H1 (cell line): ENCODE measurements at regions not wholly inside any gene's neighbourhood (a gene's known extent, or its start where the extent isn't known, plus 50 kb on each side); places are given as distances from the start of the nearest gene placed in this dataset.

Source experiments
- CTCF ChIA-PET: fragments of 300-600 bp; sonication (Branson Sonifier 250); formaldehyde crosslinking; loops from one replicate; lab custom pipeline; 2021; ENCODE audit not compliant: partially characterized antibody; lab: Charles Lee
- POLR2A ChIA-PET: fragments of 300-600 bp; sonication (Branson Sonifier 250); formaldehyde crosslinking; loops from one replicate; lab custom pipeline; 2021; ENCODE audit warnings: inconsistent platforms; ENCODE audit not compliant: partially characterized antibody; lab: Charles Lee
- DNase-seq, 2 experiments: peaks; one replicate each; pipeline versions ENCODE4 v3.0.0 to v3.0.0-alpha.2; 2010 to 2022; ENCODE audit warnings: low spot score in 2 of 2, low read depth in 1 of 2, mixed read lengths in 1 of 2
- FAIRE-seq: peaks from 2 replicates; lab custom pipeline; 2011; peaks lifted over from hg19 to GRCh38; lab: Jason Lieb, UNC
- H2AFZ ChIP-seq: 2 replicates; pipeline ENCODE4 v1.8.1; 2012; ENCODE audit warnings: low read length, inconsistent platforms
- H2AK5ac ChIP-seq: 2 replicates; pipeline ENCODE4 v1.6.1; 2013; ENCODE audit warnings: low read depth, low read length
- H2BK120ac ChIP-seq: replicated peaks from 2 replicates; pipeline ENCODE3; 2013; ENCODE audit warnings: low read depth, low read length, inconsistent platforms
- H2BK12ac ChIP-seq: 2 replicates; pipeline ENCODE4 v1.6.1; 2013; ENCODE audit warnings: low read depth, low read length
- H2BK15ac ChIP-seq: 2 replicates; pipeline ENCODE4 v1.6.1; 2013; ENCODE audit warnings: low read length
- H2BK20ac ChIP-seq: 2 replicates; pipeline ENCODE4 v1.6.1; 2013; ENCODE audit warnings: low read length
- H2BK5ac ChIP-seq: 2 replicates; pipeline ENCODE4 v1.6.1; 2013; ENCODE audit warnings: low read depth, low read length
- H3K14ac ChIP-seq: 2 replicates; pipeline ENCODE4 v1.6.1; 2013; ENCODE audit warnings: inconsistent platforms; ENCODE audit not compliant: insufficient read length
- H3K18ac ChIP-seq: 2 replicates; pipeline ENCODE4 v1.6.1; 2013; ENCODE audit warnings: low read length; ENCODE audit errors: extremely low read depth
- H3K23ac ChIP-seq: 2 replicates; pipeline ENCODE4 v1.6.1; 2013; ENCODE audit warnings: inconsistent platforms; ENCODE audit not compliant: insufficient read length
- H3K23me2 ChIP-seq: 2 replicates; pipeline ENCODE4 v1.6.1; 2013; ENCODE audit warnings: low read depth, low read length
- H3K27ac ChIP-seq: 2 replicates; pipeline ENCODE4 v1.6.1; 2011; ENCODE audit warnings: low read depth, low read length, inconsistent platforms
- H3K27me3 ChIP-seq, 4 experiments: replicated peaks in 1 of 4; 1 replicate in 1 of 4; 2 replicates in 3 of 4; pipeline versions ENCODE4 v1.6.1 to v1.8.1; 2011 to 2013; ENCODE audit warnings: low read length in 3 of 4, mild to moderate bottlenecking in 3 of 4, inconsistent platforms in 2 of 4, mixed read lengths in 2 of 4, moderate library complexity in 1 of 4; ENCODE audit not compliant: control insufficient read depth in 3 of 4, insufficient read depth in 3 of 4; ENCODE audit errors: extremely low read depth in 1 of 4
- H3K36me3 ChIP-seq, 4 experiments: 2 replicates each; pipeline versions ENCODE4 v1.6.1 to v1.8.1; 2011 to 2013; ENCODE audit warnings: mild to moderate bottlenecking in 4 of 4, low read length in 3 of 4, moderate library complexity in 2 of 4, control low read depth in 1 of 4, inconsistent platforms in 1 of 4; ENCODE audit not compliant: insufficient read depth in 4 of 4, control insufficient read depth in 2 of 4
- H3K4ac ChIP-seq: replicated peaks from 2 replicates; pipeline ENCODE3; 2013; ENCODE audit warnings: low read length, low read depth, mixed read lengths, inconsistent platforms; ENCODE audit not compliant: insufficient read length
- H3K4me1 ChIP-seq, 4 experiments: replicated peaks in 1 of 4; 1 replicate in 1 of 4; 2 replicates in 3 of 4; pipeline versions ENCODE4 v1.6.1 to v1.8.1; 2011 to 2013; ENCODE audit warnings: low read length in 3 of 4, inconsistent platforms in 2 of 4, mixed read lengths in 1 of 4; ENCODE audit not compliant: insufficient read depth in 4 of 4, control insufficient read depth in 3 of 4
- H3K4me2 ChIP-seq, 2 experiments: 2 replicates each; pipeline versions ENCODE4 v1.6.1 to v1.8.1; 2011 to 2013; ENCODE audit warnings: low read depth in 2 of 2, low read length in 2 of 2, control low read depth in 1 of 2, inconsistent platforms in 1 of 2, mild to moderate bottlenecking in 1 of 2; ENCODE audit not compliant: insufficient read depth in 1 of 2
- H3K4me3 ChIP-seq, 4 experiments: fragments of 200-600, 300-600 bp in 1 of 4; sonication (generic), shearing (Covaris generic), sonication (Bioruptor Twin) in 1 of 4; 2 replicates each; pipeline versions ENCODE4 v1.5.1 to v1.8.1; 2011 to 2016; ENCODE audit warnings: low read length in 4 of 4, low read depth in 3 of 4, control low read depth in 2 of 4, inconsistent platforms in 2 of 4, mild to moderate bottlenecking in 2 of 4, mixed read lengths in 1 of 4, moderate library complexity in 1 of 4; ENCODE audit not compliant: insufficient read depth in 2 of 4; ENCODE audit errors: extremely low read depth in 1 of 4
- H3K56ac ChIP-seq: replicated peaks from 2 replicates; pipeline ENCODE3; 2013; ENCODE audit warnings: low read depth, mild to moderate bottlenecking, mixed read lengths, low read length, inconsistent platforms; ENCODE audit not compliant: insufficient read length
- H3K79me1 ChIP-seq: 2 replicates; pipeline ENCODE4 v1.6.1; 2013; ENCODE audit warnings: low read depth, low read length, control low read depth
- H3K79me2 ChIP-seq, 2 experiments: 2 replicates each; pipeline versions ENCODE4 v1.6.1 to v1.8.1; 2012 to 2013; ENCODE audit warnings: low read length in 2 of 2, mild to moderate bottlenecking in 2 of 2, inconsistent platforms in 1 of 2; ENCODE audit not compliant: insufficient read depth in 2 of 2, control insufficient read depth in 1 of 2
- H3K9ac ChIP-seq, 4 experiments: replicated peaks in 1 of 4; 1 replicate in 1 of 4; 2 replicates in 3 of 4; pipeline versions ENCODE4 v1.6.1 to v1.8.1; 2011 to 2013; ENCODE audit warnings: low read depth in 3 of 4, low read length in 3 of 4, control low read depth in 2 of 4, mild to moderate bottlenecking in 2 of 4, moderate library complexity in 2 of 4, inconsistent platforms in 1 of 4; ENCODE audit errors: extremely low read depth in 1 of 4
- H3K9me3 ChIP-seq, 2 experiments: 2 replicates each; pipeline versions ENCODE4 v1.6.1 to v1.8.1; 2012 to 2013; ENCODE audit warnings: mild to moderate bottlenecking in 2 of 2, moderate library complexity in 2 of 2, control low read depth in 1 of 2, inconsistent platforms in 1 of 2, low read depth in 1 of 2, low read length in 1 of 2, mixed read lengths in 1 of 2; ENCODE audit not compliant: insufficient read depth in 2 of 2
- H4K20me1 ChIP-seq, 2 experiments: replicated peaks in 1 of 2; 2 replicates each; pipeline versions ENCODE3 to v1.8.1; 2011 to 2013; ENCODE audit warnings: inconsistent platforms in 2 of 2, low read length in 2 of 2, mild to moderate bottlenecking in 1 of 2; ENCODE audit not compliant: insufficient read depth in 2 of 2, control insufficient read depth in 1 of 2
- H4K5ac ChIP-seq: 2 replicates; pipeline ENCODE4 v1.6.1; 2013; ENCODE audit warnings: low read length, low read depth, mixed read lengths, inconsistent platforms; ENCODE audit not compliant: insufficient read length
- H4K8ac ChIP-seq: 2 replicates; pipeline ENCODE4 v1.8.0; 2013; ENCODE audit warnings: mild to moderate bottlenecking, moderate library complexity, low read length, inconsistent platforms; ENCODE audit not compliant: insufficient read depth; ENCODE audit errors: extremely low read depth
- H4K91ac ChIP-seq: replicated peaks from 2 replicates; pipeline ENCODE3; 2013; ENCODE audit warnings: low read length, mixed read lengths, inconsistent platforms; ENCODE audit not compliant: insufficient read length
- ASH2L ChIP-seq: fragments of 200-600, 300-600 bp; sonication (generic); IDR thresholded peaks from one replicate; pipeline ENCODE4 v1.7.1; 2017; ENCODE audit warnings: low read length
- ATF2 ChIP-seq: IDR thresholded peaks from 2 replicates; pipeline ENCODE4 v1.6.1; 2012; ENCODE audit warnings: low read length, inconsistent platforms
- BACH1 ChIP-seq: IDR thresholded peaks from 2 replicates; pipeline ENCODE4 v1.6.1; 2012; ENCODE audit warnings: low read length, improper control_type of control experiment
- BCL11A ChIP-seq, 2 experiments: IDR thresholded peaks; one replicate each; pipeline ENCODE4 v1.6.1; 2011; ENCODE audit warnings: low read depth in 2 of 2, low read length in 2 of 2, mild to moderate bottlenecking in 2 of 2
- CEBPB ChIP-seq: IDR thresholded peaks from 2 replicates; pipeline ENCODE4 v1.6.1; 2012; ENCODE audit warnings: low read depth, low read length
- CHD2 ChIP-seq: IDR thresholded peaks from 2 replicates; pipeline ENCODE4 v1.6.1; 2012; ENCODE audit warnings: low read length, improper control_type of control experiment
- CTBP2 ChIP-seq: IDR thresholded peaks from 2 replicates; pipeline ENCODE4 v1.7.0; 2011; ENCODE audit warnings: borderline replicate concordance, mild to moderate bottlenecking, moderate library complexity, mixed read lengths, low read length; ENCODE audit not compliant: insufficient read depth, insufficient read length
- EGR1 ChIP-seq: IDR thresholded peaks from 2 replicates; pipeline ENCODE4 v1.6.1; 2011; ENCODE audit warnings: low read depth, low read length, borderline replicate concordance
- HDAC2 ChIP-seq, 2 experiments: fragments of 300-600 bp in 1 of 2; sonication (generic) in 1 of 2; IDR thresholded peaks; 2 replicates each; pipeline ENCODE4 v1.6.1; 2011 to 2012; ENCODE audit warnings: low read depth in 2 of 2, low read length in 2 of 2, mild to moderate bottlenecking in 2 of 2, moderate library complexity in 2 of 2, borderline replicate concordance in 1 of 2, inconsistent platforms in 1 of 2
- HDAC6 ChIP-seq: IDR thresholded peaks from one replicate; pipeline ENCODE4 v1.7.1; 2012; ENCODE audit warnings: low read depth, mild to moderate bottlenecking, inconsistent platforms, low read length, moderate library complexity
- KDM4A ChIP-seq: IDR thresholded peaks from one replicate; pipeline ENCODE4 v1.7.1; 2012; ENCODE audit warnings: low read depth, mild to moderate bottlenecking, moderate library complexity, low read length, inconsistent platforms; ENCODE audit not compliant: severe bottlenecking
- SIX5 ChIP-seq: IDR thresholded peaks from 2 replicates; pipeline ENCODE4 v1.6.1; 2011; ENCODE audit warnings: mild to moderate bottlenecking, low read depth, low read length
- TCF12 ChIP-seq: IDR thresholded peaks from 2 replicates; pipeline ENCODE4 v1.6.1; 2011; ENCODE audit warnings: low read depth, mild to moderate bottlenecking, low read length
- WGBS, 2 experiments: shearing (Covaris generic) in 1 of 2; methylation state at CpG; one replicate each; pipeline versions ENCODE4 v1.1.6 to v1.1.7; 2013 to 2015; ENCODE audit warnings: low lambda C conversion rate in 2 of 2, mixed read lengths in 2 of 2, inconsistent platforms in 1 of 2, low coverage in 1 of 2, missing lambda C conversion rate in 1 of 2; ENCODE audit not compliant: insufficient replicate concordance in 2 of 2, insufficient coverage in 1 of 2, insufficient read length in 1 of 2; ENCODE audit errors: extremely low coverage in 1 of 2, missing lambda C conversion rate in 1 of 2; 5-methylcytosine and 5-hydroxymethylcytosine counted together

GRCh38 chr15:96802611-96803255 lies 472.2 kb downstream of the NR2F2 start:
- H3K4me2 ChIP-seq: no peak overlapping the region
- TF ChIP-seq ASH2L (no peak), CEBPB (no peak), SIX5 (no peak), BCL11A (IDR thresholded peaks at IDR 0.05; ENCODE audit: low read depth in 2 of 2, low read length in 2 of 2) (no peak), CTBP2 (no peak), EGR1 (no peak), KDM4A (no peak), BACH1 (no peak), TCF12 (no peak), ATF2 (no peak), HDAC2 (IDR thresholded peaks at IDR 0.05; ENCODE audit: borderline replicate concordance in 1 of 2, low read depth in 2 of 2, low read length in 2 of 2) (no peak), CHD2 (no peak), HDAC6 (no peak)

More at GRCh38 chr15:96802611-96803255, 472.2 kb downstream of the NR2F2 start:
- Histone ChIP-seq H2BK20ac (no peak overlapping the region), H3K79me1 (no peaks in the 10 kb centered on the region), H3K23ac (no peak overlapping the region), H2BK12ac (no peak overlapping the region), H3K9me3 (no peaks in the 10 kb centered on the region), H4K20me1 (no peaks in the 10 kb centered on the region), H4K8ac (no peak overlapping the region), H3K56ac (no peak overlapping the region), H2AK5ac (no peak overlapping the region), H2AFZ (no peak overlapping the region), H4K91ac (no peak overlapping the region), H3K27ac (no peak overlapping the region), H3K14ac (no peak overlapping the region), H3K4me3 (no peak overlapping the region), H2BK5ac (no peak overlapping the region), H4K5ac (no peak overlapping the region), H3K4me1 (no peaks in the 10 kb centered on the region; a peak in 1 of 7 replicates), H2BK15ac (no peak overlapping the region), H3K9ac (no peak overlapping the region), H3K27me3 (no peaks in the 10 kb centered on the region), H3K36me3 (no peaks in the 10 kb centered on the region), H3K23me2 (no peaks in the 10 kb centered on the region), H3K79me2 (no peaks in the 10 kb centered on the region), H2BK120ac (no peak overlapping the region), H3K4ac (no peak overlapping the region), H3K18ac (no peak overlapping the region)
- WGBS, 2 experiments: 84% methylated on average over 11 of the region's 11 CpGs; no CpG with 5 or more reads in 1 of the 2 experiments
- POLR2A ChIA-PET: no interaction called here
- CTCF ChIA-PET: no interaction called here
- DNase-seq: no peak
- FAIRE-seq: no peak
